M059J (cell line): ENCODE measurements at regions not wholly inside any gene's neighbourhood (a gene's known extent, or its start where the extent isn't known, plus 50 kb on each side); places are given as distances from the start of the nearest gene placed in this dataset.

ENCODE experiments used
- DNase-seq: peaks from one replicate; pipeline ENCODE4 v3.0.0-alpha.2; 2012; ENCODE audit warnings: low read depth

DNA sequence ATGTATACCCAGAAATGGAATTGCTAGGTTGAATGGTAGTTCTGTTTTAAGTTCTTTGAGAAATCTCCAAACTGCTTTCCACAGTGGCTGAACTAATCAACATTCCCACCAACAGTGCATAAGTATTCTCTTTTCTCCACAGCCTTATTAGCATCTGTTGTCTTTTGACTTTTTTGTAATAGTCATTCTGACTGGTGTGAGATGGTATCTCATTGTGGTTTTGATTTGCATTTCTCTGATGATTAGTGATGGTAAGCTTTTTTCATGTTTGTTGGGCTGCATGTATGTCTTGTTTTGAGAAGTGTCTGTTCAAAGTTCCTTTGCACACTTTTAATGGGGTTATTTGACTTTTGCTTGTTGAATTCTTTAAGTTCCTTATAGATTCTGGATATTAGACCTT, 52.4 kb upstream of the EHHADH start:
- peak; percentile 31 for DNase-seq

DNA sequence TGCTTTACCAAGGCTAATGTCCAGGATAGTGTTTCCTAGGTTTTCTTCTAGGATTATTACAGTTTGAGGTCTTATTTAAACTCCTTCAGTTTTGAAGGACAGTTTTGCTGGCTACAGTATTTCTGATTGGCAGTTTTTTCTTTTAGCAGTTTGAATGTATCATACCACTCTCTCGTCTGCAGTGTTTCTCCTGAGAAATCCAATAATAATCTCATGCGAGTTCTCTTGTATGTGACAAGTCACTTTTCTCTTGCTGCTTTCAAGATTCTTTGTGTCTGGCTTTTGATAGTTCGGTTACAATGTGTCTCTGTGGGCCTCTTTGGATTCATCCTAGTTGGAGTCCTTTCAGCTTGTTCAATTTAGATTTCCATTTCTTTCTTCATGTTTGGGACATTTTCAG, 53.0 kb upstream of the EHHADH start:
- DNase-seq = no peak

DNA sequence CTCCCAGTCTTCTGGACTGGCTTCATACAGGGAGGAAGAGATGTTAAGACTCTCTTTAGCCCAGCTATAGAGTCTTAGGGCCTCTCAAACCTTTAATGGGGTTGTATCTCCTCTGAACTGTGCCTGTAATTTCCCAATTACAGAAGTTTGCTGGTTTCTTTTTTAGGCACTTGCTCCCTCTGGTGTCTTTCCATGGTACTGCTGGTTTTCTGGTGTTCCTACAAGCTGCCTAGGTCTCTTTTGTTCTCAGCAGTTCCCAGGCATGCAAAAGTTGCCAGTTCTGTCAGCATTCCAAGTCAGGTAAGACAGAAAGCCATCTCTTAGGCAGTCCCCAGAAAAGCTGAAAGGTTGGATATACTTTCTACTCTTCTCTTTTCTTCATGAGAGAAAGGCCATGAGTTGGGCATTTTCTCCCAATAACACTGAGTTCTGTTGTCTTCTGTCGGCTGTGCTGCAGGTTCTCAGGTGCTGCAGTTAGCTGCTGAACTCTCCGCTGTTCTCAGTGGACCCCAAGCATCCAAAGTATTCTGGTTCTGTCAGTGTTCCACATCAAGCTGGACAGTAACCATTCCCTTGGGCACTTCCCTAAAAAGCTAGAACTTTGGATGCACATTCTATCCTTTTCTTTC, 54.4 kb upstream of the EHHADH start:
- peak; percentile 48 for DNase-seq

GRCh38 chr3:185309302-185309701, 53.6 kb upstream of the MAP3K13 start:
- no peak for DNase-seq

DNA sequence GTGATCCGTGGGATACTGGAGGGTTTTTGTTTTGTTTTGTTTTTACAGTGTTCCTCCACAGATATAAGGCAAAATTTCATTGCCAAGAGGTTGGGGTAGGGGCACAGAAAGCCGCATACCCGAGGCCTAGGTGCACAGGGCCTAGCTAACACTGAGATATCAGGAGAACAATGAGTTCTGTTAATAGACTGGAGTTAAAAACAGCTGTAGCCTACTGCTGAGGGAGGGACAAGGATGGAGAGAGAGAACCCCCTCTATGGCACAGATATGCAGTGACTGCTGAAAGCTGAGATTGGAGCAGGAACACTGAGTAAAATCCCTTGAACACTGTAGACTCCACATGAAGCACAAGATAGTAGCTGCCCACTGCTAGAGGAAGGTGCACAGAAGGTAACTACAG, 53.1 kb upstream of the MAP3K13 start:
- DNase-seq = no peak

DNA sequence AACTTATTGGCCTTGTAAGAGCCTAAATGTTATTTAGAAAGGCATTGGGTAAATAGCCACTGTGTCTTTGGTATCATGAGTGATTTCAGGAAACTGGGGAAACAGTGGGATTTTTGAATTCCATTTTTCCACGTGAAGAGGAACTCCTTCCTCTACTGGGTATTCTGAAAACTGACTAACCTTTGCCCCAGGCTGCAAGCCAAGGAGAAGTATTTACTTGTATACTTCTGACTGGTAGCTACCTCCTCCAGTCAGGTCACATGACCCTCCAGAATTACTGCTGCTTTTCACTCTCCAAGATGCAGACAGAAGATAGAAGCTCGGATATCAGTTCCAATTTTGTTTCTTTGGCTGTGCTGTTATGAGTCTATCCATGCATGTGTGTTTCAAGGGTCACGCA, 50.9 kb upstream of the MAP3K13 start:
- DNase-seq = no peak
